NCI-H446 (cell line): ENCODE measurements at regions not wholly inside any gene's neighbourhood (a gene's known extent, or its start where the extent isn't known, plus 50 kb on each side); places are given as distances from the start of the nearest gene placed in this dataset.
A peak's percentile ranks its signal among the peaks of the same experiment; 100 is the strongest.

Experiments used
- DNase-seq, 2 experiments: peaks; one replicate each; lab custom pipeline; 2025; lab: John Stamatoyannopoulos, UW

DNA sequence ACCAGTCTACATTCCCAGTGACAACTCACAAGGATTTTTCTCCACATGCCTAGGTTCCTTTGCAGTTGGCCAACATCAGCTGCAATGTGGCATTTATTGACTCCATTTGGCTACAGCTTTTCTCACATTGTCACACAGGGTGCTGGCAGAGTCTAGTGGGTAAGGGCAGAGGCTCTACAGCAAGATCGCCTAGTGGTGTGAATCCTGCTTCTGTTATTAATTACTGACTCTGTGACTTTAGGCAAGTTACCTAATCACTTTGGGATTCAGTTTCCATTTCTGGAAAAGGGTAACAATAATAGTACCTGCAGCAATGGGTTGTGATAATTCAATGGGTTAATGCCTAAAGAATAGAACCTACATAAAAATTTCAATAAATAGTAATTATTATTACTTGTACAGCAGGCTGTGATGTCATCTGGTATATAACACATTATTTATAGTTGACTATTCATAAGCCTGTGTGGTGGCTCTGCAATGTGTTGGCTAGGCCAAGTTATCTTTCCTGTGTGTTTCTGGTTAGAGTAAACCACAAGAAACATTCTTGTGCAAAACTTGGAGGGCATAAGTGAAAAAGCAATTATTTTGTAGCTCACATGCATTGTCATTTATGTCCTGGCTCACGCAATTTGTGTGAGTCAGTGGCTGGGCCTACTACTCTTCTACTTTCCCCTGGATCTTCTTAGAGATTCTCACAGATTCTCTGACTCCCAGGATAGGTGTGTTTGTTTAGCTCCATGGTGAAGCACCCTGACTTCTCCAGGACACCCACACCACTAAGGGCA, 59.5 kb downstream of the PTGS2 start:
- no peak for DNase-seq

DNA sequence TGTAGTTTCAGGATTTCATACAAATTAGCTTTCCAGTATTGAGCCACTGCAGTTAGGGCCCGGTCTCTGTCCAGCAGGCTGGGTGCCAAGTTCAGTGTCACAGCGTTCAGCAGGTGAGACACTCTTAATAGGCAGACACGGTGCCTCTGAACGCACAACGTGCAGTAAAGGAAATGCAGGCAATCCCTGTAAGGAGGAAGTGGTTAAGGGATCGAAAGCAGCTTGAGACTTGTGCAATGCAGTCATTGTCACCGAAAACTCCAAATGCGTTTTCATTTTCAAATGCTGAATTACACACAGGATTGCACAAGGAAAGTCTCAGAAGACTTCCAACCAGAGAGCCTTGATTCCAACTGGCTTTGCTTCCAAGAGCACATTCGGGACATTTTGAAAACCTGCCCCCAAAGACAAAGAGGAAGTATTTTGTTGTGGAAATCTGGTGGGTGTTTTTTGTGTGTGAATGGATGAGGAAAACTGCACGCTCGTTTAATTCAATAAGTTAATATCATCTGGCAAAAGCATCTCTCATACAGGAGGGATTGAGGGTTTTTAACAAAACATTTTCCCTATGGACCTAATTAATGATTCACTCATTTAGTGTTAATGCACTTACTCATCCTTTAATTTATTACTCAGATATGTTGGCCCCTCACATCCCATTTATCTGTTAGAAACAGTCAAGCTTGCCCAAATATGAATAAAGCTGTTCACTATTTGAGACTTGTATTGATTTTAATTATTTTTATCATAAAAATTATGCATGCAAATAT, 61.6 kb downstream of the PTGS2 start:
- DNase-seq, result no peak

GRCh38 chr1:186617926-186618325, 62.3 kb downstream of the PTGS2 start:
- no peak for DNase-seq

DNA sequence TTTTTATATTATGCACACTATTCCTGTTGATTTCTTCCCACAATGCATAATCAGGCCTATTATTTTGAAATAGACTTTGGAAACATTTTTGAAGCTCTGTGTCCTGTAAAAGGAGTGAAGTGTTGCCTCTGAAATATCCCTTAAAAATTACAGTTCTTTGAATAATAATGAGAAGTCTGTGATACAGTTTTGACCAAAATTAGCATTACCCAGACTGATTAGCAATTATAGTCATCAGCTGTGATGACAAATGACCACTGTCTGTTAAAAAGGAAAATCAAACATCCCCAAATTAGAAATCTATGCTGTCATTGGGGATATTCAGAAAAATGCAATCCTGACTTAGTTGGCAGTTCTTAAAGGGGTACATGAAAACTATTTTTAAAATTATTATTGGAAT, 63.7 kb downstream of the PTGS2 start:
- DNase-seq, result no peak

- DNase-seq, result no peak
Measured at GRCh38 chr1:186615332-186615731, 64.9 kb downstream of the PTGS2 start.

DNA sequence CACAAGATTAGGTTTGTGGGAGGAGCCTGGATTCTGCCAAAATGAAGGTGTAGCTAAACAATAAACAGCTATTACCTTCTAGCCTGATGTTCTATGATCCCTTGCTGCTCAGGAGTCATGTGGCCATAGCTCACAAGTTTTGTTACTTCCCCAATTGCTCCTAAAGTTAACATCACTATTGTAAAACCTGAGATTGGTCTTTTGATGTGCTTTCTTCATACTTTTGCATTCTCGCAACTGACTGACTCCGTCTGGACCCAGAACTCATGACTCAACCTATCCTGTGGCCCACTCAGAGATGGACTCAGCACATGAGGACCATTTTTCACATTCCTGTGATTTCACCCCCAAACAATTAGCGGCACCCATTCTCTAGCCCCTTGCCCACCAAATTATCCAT, 69.1 kb downstream of the PTGS2 start:
- DNase-seq, result no peak

- no peak for DNase-seq
Measured at GRCh38 chr1:186609183-186609582, 71.0 kb downstream of the PTGS2 start.

DNA sequence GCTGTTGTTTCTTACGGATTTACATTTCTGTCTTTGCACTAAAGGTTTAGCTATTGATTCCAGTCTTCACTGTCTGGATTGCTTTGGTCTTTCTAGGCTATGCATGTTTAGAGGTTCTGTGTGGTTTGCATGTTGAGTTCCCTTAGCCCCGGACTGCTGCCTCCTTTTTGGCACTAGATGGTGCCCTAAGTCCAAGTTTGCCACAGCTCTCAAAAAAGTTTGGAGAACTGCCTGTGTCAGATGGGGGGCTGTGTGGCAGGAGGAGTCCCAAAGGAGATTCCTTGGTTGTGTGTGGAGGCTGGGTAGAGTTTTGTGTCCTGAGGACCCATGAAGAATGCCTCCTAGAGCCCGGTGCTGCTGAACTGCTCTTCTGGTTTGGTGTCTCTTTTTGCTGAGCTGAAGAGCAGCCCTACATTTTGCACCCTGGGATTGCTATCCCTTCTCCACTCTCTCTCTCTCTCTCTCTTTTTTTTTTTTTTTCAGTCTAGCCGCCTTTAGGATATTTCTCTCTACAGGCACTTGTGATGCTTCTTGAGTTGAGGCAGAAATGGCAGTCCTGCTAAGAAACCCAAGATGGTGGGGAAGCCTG, 74.4 kb downstream of the PTGS2 start:
- peak; percentile 31 to 74 for DNase-seq

GRCh38 chr1:186595969-186596368, 84.3 kb downstream of the PTGS2 start:
- DNase-seq, result no peak

DNA sequence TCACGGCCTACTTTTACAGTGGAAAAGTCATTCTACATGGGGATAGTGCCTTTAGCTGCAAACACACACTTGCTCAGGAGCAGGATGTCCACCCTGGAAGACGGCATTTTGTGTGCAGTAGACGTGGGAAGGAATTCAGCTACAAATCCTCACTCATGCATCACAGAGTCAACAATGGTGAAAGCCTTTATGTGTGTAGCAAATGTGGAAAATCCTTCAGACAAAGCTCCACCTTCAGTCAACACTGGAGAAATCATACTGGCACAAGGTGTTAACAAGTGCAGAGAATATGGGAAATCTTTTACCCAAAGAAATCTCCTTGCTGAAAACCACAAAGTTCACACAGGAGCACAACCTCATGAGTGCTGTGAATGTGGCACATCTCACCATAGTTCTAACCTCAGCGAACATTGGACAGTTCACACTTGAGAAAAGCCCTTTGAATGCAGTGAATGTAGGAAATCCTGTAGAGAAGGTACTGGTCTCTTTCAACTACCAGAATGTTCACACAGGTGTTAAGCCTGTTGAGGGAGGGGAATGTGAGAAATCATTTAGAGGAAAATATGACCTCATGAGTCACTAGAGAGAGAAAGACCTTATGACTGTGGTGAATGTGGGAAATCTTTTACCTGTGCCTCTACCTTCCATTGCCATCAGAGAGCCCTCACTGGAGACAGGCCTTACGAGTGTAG, 101.8 kb downstream of the PTGS2 start:
- no peak for DNase-seq

- no peak for DNase-seq
Measured at GRCh38 chr1:186577633-186578032, 102.6 kb downstream of the PTGS2 start.

- DNase-seq, result no peak
Measured at GRCh38 chr1:186577216-186577615, 103.0 kb downstream of the PTGS2 start.

GRCh38 chr1:186575348-186575747, 104.9 kb downstream of the PTGS2 start:
- no peak for DNase-seq

- DNase-seq, result no peak
Measured at GRCh38 chr1:186574926-186575325, 105.3 kb downstream of the PTGS2 start.

GRCh38 chr1:186572509-186572908, 107.7 kb downstream of the PTGS2 start:
- no peak for DNase-seq

GRCh38 chr1:186571771-186572170, 108.5 kb downstream of the PTGS2 start:
- no peak for DNase-seq

DNA sequence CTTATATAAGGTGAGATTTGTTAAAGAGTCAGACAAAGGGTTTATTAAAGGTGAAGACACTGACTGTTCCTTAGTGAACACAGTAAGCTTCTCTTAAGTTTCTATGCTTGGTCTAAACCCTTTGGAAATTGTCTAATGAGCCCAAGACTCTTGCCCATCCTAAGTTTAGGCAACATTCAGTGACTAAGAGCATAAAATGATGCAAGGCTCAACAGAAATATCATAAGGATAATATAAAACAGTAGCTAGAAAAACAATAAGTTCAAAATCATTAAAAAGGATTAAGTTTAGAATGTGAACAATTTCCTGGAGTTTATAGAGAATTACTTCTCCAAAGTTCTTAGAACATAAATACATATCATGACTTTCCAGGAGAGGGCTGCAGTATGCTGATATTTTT, 108.9 kb upstream of the PDC start:
- no peak for DNase-seq

DNA sequence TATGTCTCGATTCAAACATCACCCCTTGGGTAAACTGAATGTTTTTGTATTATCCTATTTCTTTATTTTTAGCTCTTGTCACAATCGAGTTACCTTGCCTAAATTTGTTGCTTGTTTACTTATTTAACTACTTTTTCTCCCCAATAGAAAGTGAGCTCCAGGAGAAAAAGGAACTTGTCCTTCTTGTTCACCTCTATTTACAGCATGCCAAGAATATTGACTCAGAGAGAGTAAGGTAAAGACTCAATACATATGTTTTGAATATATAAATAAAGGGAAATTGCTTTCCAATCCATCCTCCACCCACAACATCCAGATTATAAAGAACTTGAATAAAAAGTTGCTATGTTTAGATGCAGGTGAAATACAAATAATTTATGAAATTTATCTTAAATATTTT, 107.3 kb upstream of the PDC start:
- no peak for DNase-seq

- no peak for DNase-seq
Measured at GRCh38 chr1:186566140-186566855, 105.4 kb upstream of the PDC start.

DNA sequence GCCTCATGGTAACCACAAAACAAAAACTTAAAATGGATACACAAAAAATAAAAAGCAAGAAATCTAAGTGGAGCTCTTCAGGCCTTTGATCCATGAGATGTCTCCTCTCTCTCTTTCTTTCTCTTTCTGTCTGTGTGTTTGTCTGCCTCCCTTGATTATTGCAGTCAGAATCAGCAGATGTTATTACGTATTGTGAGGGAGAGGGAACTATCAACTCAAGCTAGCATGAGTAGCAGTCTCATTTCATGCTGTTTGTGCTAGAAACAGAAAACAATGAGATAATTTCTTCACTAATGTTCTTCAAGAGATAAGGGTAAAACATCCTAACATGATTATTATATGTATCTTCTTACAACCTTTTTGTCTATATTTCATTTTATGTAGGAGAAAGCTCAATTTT, 103.7 kb upstream of the PDC start:
- DNase-seq, result peak in 1 of 2 experiments; percentile 1

DNA sequence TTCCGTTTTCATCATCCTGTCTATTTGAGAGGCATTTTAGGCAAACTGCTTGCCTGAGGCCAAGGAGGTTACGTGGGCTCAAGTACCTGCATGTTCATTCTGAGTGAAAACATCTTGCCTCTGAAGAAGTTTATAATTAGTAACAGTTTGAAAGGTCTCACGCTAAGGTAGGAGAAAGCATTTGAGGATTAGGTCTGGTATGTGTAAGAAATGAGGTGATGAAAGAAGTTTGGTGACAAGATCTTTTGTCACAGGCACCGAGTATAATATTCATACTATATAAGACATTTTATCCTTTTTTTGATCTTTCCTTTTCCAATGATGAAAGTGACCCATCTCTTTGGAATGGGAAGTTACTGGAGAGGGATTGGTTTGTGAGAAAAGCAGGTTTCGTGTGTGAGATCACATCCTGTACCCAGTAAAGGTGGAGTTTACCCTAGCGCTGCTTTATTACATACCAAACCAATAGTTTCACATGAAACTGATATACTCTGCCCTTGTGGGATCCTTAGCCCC, 98.7 kb upstream of the PDC start:
- DNase-seq, result no peak
